MCF 10A (cell line): ENCODE measurements at regions not wholly inside any gene's neighbourhood (a gene's known extent, or its start where the extent isn't known, plus 50 kb on each side); places are given as distances from the start of the nearest gene placed in this dataset.

Experiments
- BruUV-seq: library from RNA; stranded (reverse); fragments of 400-500 nt; replicated peaks from 2 replicates; lab custom pipeline; 2021; lab: Mats Ljungman, UMichigan
- CTCF ChIA-PET: fragments of 300-600 bp; sonication (Branson Sonifier 250); formaldehyde crosslinking; extraction: SDS; loops from one replicate; lab custom pipeline; 2021; ENCODE audit warnings: antibody characterized with exemption, inconsistent platforms; lab: Yijun Ruan, JAX
- POLR2A ChIA-PET: fragments of 300-600, 350-650 bp; sonication (Branson Sonifier 250); formaldehyde crosslinking; extraction: SDS; loops from one replicate; lab custom pipeline; 2020; ENCODE audit warnings: antibody characterized with exemption, inconsistent platforms; lab: Yijun Ruan, JAX
- DNase-seq: peaks from one replicate; pipeline ENCODE4 v3.0.0-alpha.2; 2018; ENCODE audit not compliant: unreplicated experiment
- H3K27ac Mint-ChIP-seq: one replicate; pipeline ENCODE4 v1.8.0; 2022; ENCODE audit warnings: mild to moderate bottlenecking, low read depth, mixed read lengths; ENCODE audit not compliant: unreplicated experiment
- H3K27me3 Mint-ChIP-seq: one replicate; pipeline ENCODE4 v1.8.0; 2022; ENCODE audit warnings: mixed read lengths; ENCODE audit not compliant: insufficient read depth, unreplicated experiment
- H3K36me3 Mint-ChIP-seq: one replicate; pipeline ENCODE4 v1.8.0; 2022; ENCODE audit warnings: mild to moderate bottlenecking, moderate library complexity, mixed read lengths; ENCODE audit not compliant: insufficient read depth, unreplicated experiment
- H3K4me1 Mint-ChIP-seq: one replicate; pipeline ENCODE4 v1.8.0; 2022; ENCODE audit warnings: mixed read lengths; ENCODE audit not compliant: insufficient read depth, unreplicated experiment
- H3K4me3 Mint-ChIP-seq: one replicate; pipeline ENCODE4 v1.8.0; 2022; ENCODE audit warnings: mild to moderate bottlenecking, moderate library complexity, mixed read lengths; ENCODE audit not compliant: unreplicated experiment
- H3K9me3 Mint-ChIP-seq: one replicate; pipeline ENCODE4 v1.8.0; 2022; ENCODE audit warnings: mixed read lengths; ENCODE audit not compliant: unreplicated experiment
- CTCF ChIP-seq: fragments of 200-600 bp; IDR thresholded peaks from one replicate; pipeline ENCODE4 v1.8.0; 2022; ENCODE audit warnings: antibody characterized with exemption, mild to moderate bottlenecking; ENCODE audit not compliant: unreplicated experiment
- intact Hi-C: fragments of 100-400 bp; cut with micrococcal nuclease; formaldehyde crosslinking; loops from 2 replicates; pipeline ENCODE4 v1.14.1; 2022

GRCh38 chr13:105703843-105704242 lies 831.6 kb downstream of the EFNB2 start:
- Mint-ChIP-seq H3K9me3 (peaks cover 15% of the 10 kb centered on the region), H3K36me3 (no peaks in the 10 kb centered on the region), H3K4me3 (no peak overlapping the region), H3K4me1 (no peaks in the 10 kb centered on the region), H3K27ac (no peak overlapping the region), H3K27me3 (no peaks in the 10 kb centered on the region)
- POLR2A ChIA-PET = interaction anchor here (0.6 kb wide), 1 partner anchor 679 kb away, joined by 3 read pairs; no protein-coding TSS in a partner anchor
- TF ChIP-seq CTCF = no peak
- no peak for DNase-seq
- intact Hi-C loops = no loop called here
- no TSS peak for BruUV-seq
- CTCF ChIA-PET = no interaction called here

- H3K9me3 Mint-ChIP-seq = peaks cover 15% of the 10 kb centered on the region
- H3K27me3 Mint-ChIP-seq = no peaks in the 10 kb centered on the region
- CTCF ChIA-PET = no interaction called here
- intact Hi-C loops = no loop called here
- no peaks in the 10 kb centered on the region for H3K4me1 Mint-ChIP-seq
- POLR2A ChIA-PET = no interaction called here
- H3K27ac Mint-ChIP-seq = no peak overlapping the region
- H3K36me3 Mint-ChIP-seq = no peaks in the 10 kb centered on the region
- no peak for TF ChIP-seq CTCF
- no TSS peak for BruUV-seq
- no peak for DNase-seq
- no peak overlapping the region for H3K4me3 Mint-ChIP-seq
Observed at GRCh38 chr13:105702441-105702840, 833.0 kb downstream of the EFNB2 start.

- no peak for DNase-seq
- Mint-ChIP-seq H3K9me3 (peaks cover 13% of the 10 kb centered on the region), H3K36me3 (no peaks in the 10 kb centered on the region), H3K4me3 (no peak overlapping the region), H3K27me3 (no peaks in the 10 kb centered on the region), H3K27ac (no peak overlapping the region), H3K4me1 (no peaks in the 10 kb centered on the region)
- ChIA-PET CTCF (no interaction called here), POLR2A (no interaction called here)
- intact Hi-C loops = no loop called here
- no peak for TF ChIP-seq CTCF
- no TSS peak for BruUV-seq
Observed at GRCh38 chr13:105692769-105693168, 842.7 kb downstream of the EFNB2 start.

- no peaks in the 10 kb centered on the region for H3K27me3 Mint-ChIP-seq
- no peaks in the 10 kb centered on the region for H3K36me3 Mint-ChIP-seq
- intact Hi-C loops = no loop called here
- no peaks in the 10 kb centered on the region for H3K4me1 Mint-ChIP-seq
- H3K27ac Mint-ChIP-seq = no peak overlapping the region
- no peak overlapping the region for H3K4me3 Mint-ChIP-seq
- BruUV-seq = no TSS peak
- POLR2A ChIA-PET = no interaction called here
- no peak for DNase-seq
- CTCF ChIA-PET = interaction anchor here (0.6 kb wide), 1 partner anchor 307 kb away, joined by 3 read pairs; no protein-coding TSS in a partner anchor
- TF ChIP-seq CTCF = no peak
- no peaks in the 10 kb centered on the region for H3K9me3 Mint-ChIP-seq
Observed at GRCh38 chr13:105684216-105684615, 851.2 kb downstream of the EFNB2 start.
